Suprapubic skin (tissue), 4 donors: ENCODE measurements at regions not wholly inside any gene's neighbourhood (a gene's known extent, or its start where the extent isn't known, plus 50 kb on each side); places are given as distances from the start of the nearest gene placed in this dataset.

Source experiments
- CTCF ChIP-seq, 2 donors: fragments of 200-600 bp in 1 of 2; fragments of 450-650 bp in 1 of 2; sonication (generic) in 1 of 2; IDR thresholded peaks; one replicate each; pipeline ENCODE4 v1.5.1; 2016 to 2019; ENCODE audit warnings: antibody characterized with exemption in 2 of 2, mild to moderate bottlenecking in 1 of 2, moderate library complexity in 1 of 2
- EP300 ChIP-seq: sonication (generic); formaldehyde crosslinking; IDR thresholded peaks from one replicate; pipeline ENCODE4 v1.6.1; 2017; ENCODE audit warnings: antibody characterized with exemption
- POLR2A ChIP-seq, 2 donors: fragments of 450-650 bp; IDR thresholded peaks; one replicate each; pipeline ENCODE4 v1.6.1; 2017; ENCODE audit warnings: antibody characterized with exemption in 2 of 2, mild to moderate bottlenecking in 2 of 2, moderate library complexity in 2 of 2
- POLR2AphosphoS5 ChIP-seq, 3 donors: sonication (generic); formaldehyde crosslinking; IDR thresholded peaks; one replicate each; pipeline ENCODE4 v1.6.1; 2017; ENCODE audit warnings: antibody characterized with exemption in 3 of 3

DNA sequence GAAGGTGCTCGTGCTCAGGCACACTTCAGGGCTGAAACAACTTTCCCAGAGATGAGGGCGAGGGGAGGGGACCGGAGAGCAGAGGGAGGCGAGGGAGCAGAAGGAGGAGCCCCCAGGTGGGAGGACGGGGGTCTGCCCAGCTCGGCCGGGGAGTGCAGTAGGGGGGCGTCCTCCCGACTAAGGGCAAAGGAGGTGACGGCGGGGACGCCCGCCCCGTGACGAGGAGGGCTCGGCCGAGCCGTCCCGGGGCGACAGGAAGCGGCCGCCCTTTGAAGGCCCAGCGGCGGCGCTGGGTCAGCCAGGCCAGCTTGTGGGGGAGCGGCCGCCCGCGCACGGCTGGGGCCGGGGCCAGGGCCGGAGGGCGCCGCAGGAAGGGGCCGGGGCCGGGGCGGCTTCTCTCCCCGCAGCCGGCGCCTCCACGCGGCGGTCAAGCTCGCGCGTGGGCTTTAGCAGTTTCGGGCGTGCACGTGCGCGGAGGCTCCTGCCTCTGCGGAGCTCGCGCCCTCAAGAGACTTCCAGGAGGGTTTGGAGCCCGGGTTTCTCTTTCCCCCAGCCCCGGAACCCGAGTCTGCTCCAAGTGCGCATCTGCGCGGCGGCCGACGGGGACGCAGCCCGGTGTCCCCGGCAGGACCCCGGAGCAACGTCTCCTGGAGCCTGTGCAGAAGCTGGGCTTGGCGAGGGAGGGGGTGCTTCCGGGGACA lies 100.8 kb upstream of the SLC45A1 start:
- TF ChIP-seq POLR2A (IDR thresholded peaks at IDR 0.05) (no peak), CTCF (IDR thresholded peaks at IDR 0.05) (no peak), POLR2AphosphoS5 (IDR thresholded peaks at IDR 0.05) (no peak), EP300 (no peak)
